HEK293T (cell line): ENCODE measurements at regions not wholly inside any gene's neighbourhood (a gene's known extent, or its start where the extent isn't known, plus 50 kb on each side); places are given as distances from the start of the nearest gene placed in this dataset.
"Not testable (repeated sequence)": the region's sequence is repeated elsewhere in the genome, so short reads cannot be mapped to it uniquely, and the experiment has no call there.

Experiments used
- CTCF ChIA-PET: fragments of 350-600 bp; formaldehyde crosslinking; extraction: SDS; loops from one replicate; lab custom pipeline; 2021; ENCODE audit warnings: antibody characterized with exemption, inconsistent platforms; lab: Yijun Ruan, JAX
- POLR2A ChIA-PET: fragments of 350-600 bp; formaldehyde crosslinking; extraction: SDS; loops from one replicate; lab custom pipeline; 2020; ENCODE audit warnings: antibody characterized with exemption, inconsistent platforms; lab: Yijun Ruan, JAX
- DNase-seq: peaks from one replicate; pipeline ENCODE4 v3.0.0; 2012; ENCODE audit warnings: mixed read lengths; ENCODE audit errors: extremely low spot score
- ARNT ChIP-seq: fragments of 450-650 bp; IDR thresholded peaks from 2 replicates; pipeline ENCODE4 v1.6.1; 2017; ENCODE audit warnings: mild to moderate bottlenecking
- BHLHE40 ChIP-seq: fragments of 450-650 bp; IDR thresholded peaks from 2 replicates; pipeline ENCODE4 v1.6.1; 2016; ENCODE audit warnings: mild to moderate bottlenecking, moderate library complexity, borderline replicate concordance
- CTBP1 ChIP-seq: fragments of 450-650 bp; IDR thresholded peaks from 2 replicates; pipeline ENCODE4 v1.6.1; 2016; ENCODE audit warnings: borderline replicate concordance
- ELF4 ChIP-seq: fragments of 450-650 bp; IDR thresholded peaks from 2 replicates; pipeline ENCODE4 v1.6.1; 2017; ENCODE audit warnings: antibody characterized with exemption
- FOXA1 ChIP-seq: fragments of 450-650 bp; IDR thresholded peaks from 2 replicates; pipeline ENCODE4 v1.6.1; 2016; ENCODE audit warnings: mild to moderate bottlenecking
- FOXK2 ChIP-seq: fragments of 450-650 bp; IDR thresholded peaks from 2 replicates; pipeline ENCODE4 v1.6.1; 2016; ENCODE audit warnings: mild to moderate bottlenecking
- FOXM1 ChIP-seq: fragments of 450-650 bp; IDR thresholded peaks from 2 replicates; pipeline ENCODE4 v1.6.1; 2017; ENCODE audit warnings: mild to moderate bottlenecking, borderline replicate concordance
- HDGF ChIP-seq: fragments of 450-650 bp; IDR thresholded peaks from 2 replicates; pipeline ENCODE4 v1.6.1; 2017; ENCODE audit warnings: antibody characterized with exemption, borderline replicate concordance
- L3MBTL2 ChIP-seq: fragments of 450-650 bp; conservative IDR thresholded peaks from 2 replicates; pipeline ENCODE4 v1.6.1; 2016; ENCODE audit warnings: mild to moderate bottlenecking
- LEF1 ChIP-seq: fragments of 450-650 bp; IDR thresholded peaks from 2 replicates; pipeline ENCODE4 v1.6.1; 2017; ENCODE audit warnings: mild to moderate bottlenecking, borderline replicate concordance
- NFRKB ChIP-seq: fragments of 450-650 bp; IDR thresholded peaks from 2 replicates; pipeline ENCODE4 v1.6.1; 2016; ENCODE audit warnings: mild to moderate bottlenecking, moderate library complexity
- PKNOX1 ChIP-seq: fragments of 450-650 bp; IDR thresholded peaks from 2 replicates; pipeline ENCODE4 v1.6.1; 2016
- SP1 ChIP-seq: fragments of 450-650 bp; IDR thresholded peaks from 2 replicates; pipeline ENCODE4 v1.6.1; 2017
- SUZ12 ChIP-seq: fragments of 450-650 bp; IDR thresholded peaks from 2 replicates; pipeline ENCODE4 v1.6.1; 2016; ENCODE audit warnings: mild to moderate bottlenecking
- TARDBP ChIP-seq: fragments of 450-650 bp; IDR thresholded peaks from 2 replicates; pipeline ENCODE4 v1.6.1; 2016
- ZNF384 ChIP-seq: fragments of 450-650 bp; IDR thresholded peaks from 2 replicates; pipeline ENCODE4 v1.6.1; 2016

GRCh38 chr12:9405886-9406563 is 197.8 kb upstream of the PZP start:
- CTCF ChIA-PET = no interaction called here
- no peak for TF ChIP-seq L3MBTL2
- no peak for TF ChIP-seq FOXK2
- TF ChIP-seq ELF4 = no peak
- TF ChIP-seq LEF1 = no peak
- TF ChIP-seq ARNT = no peak
- TF ChIP-seq HDGF = no peak
- no peak for TF ChIP-seq ZNF384
- no peak for TF ChIP-seq BHLHE40
- TF ChIP-seq PKNOX1 = no peak
- TF ChIP-seq NFRKB = no peak
- no peak for TF ChIP-seq CTBP1
- no peak for TF ChIP-seq FOXA1
- no peak for TF ChIP-seq TARDBP
- TF ChIP-seq FOXM1 = no peak
- no peak for TF ChIP-seq SP1
- no peak for TF ChIP-seq SUZ12
- POLR2A ChIA-PET = no interaction called here
- DNase-seq = no peak

DNA sequence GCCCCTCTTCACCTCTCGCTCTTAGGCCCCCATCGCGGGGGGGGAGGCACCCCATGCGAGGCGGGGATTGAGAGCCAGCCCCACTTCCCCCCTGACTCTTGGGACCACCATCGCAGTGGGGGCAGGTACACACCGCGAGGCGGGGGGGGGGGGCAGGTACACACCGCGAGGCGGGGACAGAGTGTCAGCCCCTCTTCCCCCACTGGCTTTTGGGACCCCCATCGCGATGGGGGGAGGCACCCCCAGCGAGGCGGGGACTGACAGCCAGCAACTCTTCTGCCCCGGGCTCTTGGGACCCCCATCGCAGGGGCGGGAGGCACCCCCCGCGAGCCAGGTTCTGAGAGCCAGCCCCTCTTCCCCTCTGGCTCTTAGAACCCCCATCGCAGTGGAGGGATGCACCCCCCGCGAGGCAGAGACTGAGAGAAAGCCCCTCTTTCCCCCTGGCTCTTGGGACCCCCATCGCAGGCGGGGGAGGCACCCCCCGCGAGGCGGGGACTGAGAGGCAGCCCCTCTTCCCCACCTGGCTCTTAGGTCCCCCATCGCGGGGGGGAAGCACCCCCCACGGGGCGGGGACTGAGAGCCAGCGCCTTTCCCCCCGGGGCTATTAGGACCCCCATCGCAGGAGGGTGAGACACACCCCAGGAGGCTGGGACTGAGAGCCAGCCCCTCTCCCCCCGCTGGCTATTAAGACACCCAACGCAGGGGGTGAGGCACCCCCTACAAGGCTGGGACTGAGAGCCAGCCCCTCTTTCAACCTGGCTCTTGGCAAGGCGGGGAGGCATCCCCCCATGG is 196.5 kb upstream of the PZP start:
- CTCF ChIA-PET = no interaction called here
- POLR2A ChIA-PET = no interaction called here
- TF ChIP-seq PKNOX1 = no peak
- no peak for TF ChIP-seq L3MBTL2
- TF ChIP-seq ELF4 = no peak
- TF ChIP-seq FOXA1 = no peak
- no peak for TF ChIP-seq TARDBP
- no peak for DNase-seq

DNA sequence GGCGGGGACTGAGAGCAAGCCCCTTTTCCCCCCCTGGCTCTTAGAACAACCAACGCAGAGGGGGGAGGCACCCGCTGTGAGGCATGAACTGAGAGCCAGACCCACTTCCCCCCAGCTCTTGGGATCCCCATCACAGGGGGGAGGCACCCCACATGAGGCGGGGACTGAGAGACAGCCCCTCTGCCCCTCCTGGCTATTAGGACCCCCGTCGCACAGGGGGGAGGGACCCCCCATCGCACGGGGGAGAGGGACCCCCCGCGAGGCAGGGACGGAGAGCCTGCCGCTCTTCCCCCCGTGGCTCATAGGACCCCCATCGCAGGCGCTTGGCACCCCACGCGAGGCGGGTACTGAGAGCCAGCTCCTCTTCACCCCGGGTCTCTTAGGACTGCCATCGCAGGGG is 195.8 kb upstream of the PZP start:
- TF ChIP-seq ELF4 (no peak), HDGF (no peak), CTBP1 (no peak), SP1 (no peak), ARNT (no peak), LEF1 (no peak), BHLHE40 (no peak), L3MBTL2 (no peak), FOXA1 (no peak), FOXM1 (no peak), SUZ12 (no peak)
- POLR2A ChIA-PET = no interaction called here

GRCh38 chr12:9402432-9403040 is 194.3 kb upstream of the PZP start:
- POLR2A ChIA-PET, DNase-seq, CTCF ChIA-PET: not testable (repeated sequence)

More for the DNA sequence above, 195.8 kb upstream of the PZP start:
- no peak for DNase-seq
- CTCF ChIA-PET = no interaction called here

- POLR2A ChIA-PET, DNase-seq, CTCF ChIA-PET: not testable (repeated sequence)
Observed at GRCh38 chr12:9396367-9396766, 188.2 kb upstream of the PZP start.

DNA sequence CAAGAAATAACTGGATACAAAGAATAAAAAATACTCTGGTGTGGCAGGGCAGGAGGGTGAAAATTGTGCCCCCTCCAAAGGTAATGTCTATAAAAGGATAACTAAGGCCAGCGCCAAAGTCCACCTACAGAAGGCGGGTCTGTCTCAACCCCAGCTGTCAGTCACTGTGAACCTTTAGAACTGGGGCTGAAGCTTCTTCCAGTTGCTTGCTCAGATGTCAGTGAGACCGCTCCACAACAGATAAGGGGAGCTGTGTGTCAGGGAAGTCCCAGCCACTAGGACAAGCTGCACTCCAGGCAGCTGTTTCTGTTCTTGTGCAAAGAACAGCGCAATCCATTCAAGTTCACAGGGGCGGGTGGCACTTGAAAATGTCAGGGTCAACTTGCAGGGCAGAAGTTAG is 187.0 kb upstream of the PZP start:
- CTCF ChIA-PET, POLR2A ChIA-PET: not testable (repeated sequence)

DNA sequence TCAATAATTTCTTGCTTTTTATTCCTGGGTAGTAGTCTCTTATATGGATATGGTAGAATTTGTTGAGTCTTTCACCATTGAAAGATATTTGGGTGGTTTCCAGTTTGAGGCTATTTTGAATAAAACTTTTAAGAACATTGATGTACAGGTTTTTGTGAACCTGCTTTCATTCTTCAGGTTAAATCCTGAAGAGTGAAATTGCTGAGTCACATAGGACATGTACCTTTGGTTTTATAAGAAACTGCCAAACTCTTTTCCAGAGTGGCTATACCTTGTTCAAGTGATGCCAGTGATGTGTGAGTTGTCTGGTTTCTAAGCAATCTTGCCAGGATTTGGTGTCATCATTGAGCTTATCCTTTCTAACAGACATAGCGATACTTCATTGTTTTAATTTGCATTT is 184.6 kb upstream of the PZP start:
- ChIA-PET CTCF (no interaction called here), POLR2A (no interaction called here)
- TF ChIP-seq ARNT = no peak
- TF ChIP-seq SP1 = no peak
- TF ChIP-seq FOXA1 = no peak
- no peak for TF ChIP-seq ZNF384
- TF ChIP-seq LEF1 = no peak
- no peak for TF ChIP-seq SUZ12
- TF ChIP-seq NFRKB = no peak
- no peak for TF ChIP-seq PKNOX1
- DNase-seq = no peak

More for the DNA sequence above, 187.0 kb upstream of the PZP start:
- not testable (repeated sequence) for DNase-seq
